ENCODE measurements at regions not wholly inside any gene's neighbourhood (a gene's known extent, or its start where the extent isn't known, plus 50 kb on each side); places are given as distances from the start of the nearest gene placed in this dataset.
A peak's percentile ranks its signal among the peaks of the same experiment; 100 is the strongest.

DNA sequence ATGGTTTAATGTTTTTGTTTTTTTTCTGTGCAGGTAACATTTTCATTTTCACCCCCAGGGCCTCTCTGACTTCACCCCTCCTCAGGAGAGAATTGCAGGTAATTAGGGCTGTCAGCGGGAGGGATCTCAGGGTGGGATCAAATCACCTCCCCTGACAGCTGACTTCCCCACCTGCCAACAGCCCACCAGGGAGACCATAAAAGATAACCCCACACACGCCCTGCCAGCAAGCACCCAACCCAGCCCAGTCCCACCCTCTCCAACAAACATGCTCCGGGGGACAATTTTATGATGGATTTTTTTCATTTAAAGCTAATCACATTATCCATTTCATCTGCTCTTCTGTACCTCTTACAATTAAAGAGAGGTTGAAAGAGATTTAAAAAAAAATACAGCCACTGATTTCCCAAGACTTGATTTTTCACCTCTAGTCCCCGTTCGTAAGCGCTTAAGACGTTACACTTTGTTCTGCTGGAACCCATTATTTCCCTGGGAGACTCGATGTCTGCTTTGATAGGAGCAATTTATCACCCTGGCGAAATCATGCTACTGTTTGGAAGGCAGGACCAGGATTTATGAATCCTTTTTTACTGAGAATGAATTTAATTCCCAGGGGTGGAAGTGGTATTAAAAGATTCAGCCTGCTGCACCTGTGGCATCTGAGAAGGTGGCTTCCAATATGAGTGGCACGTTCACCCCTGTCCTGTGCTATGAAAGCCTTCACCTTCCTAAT is 232.9 kb upstream of the ID2 start (continued):
- TF ChIP-seq INSM2 (tag by site-specific recombination; IDR thresholded peaks at IDR 0.05) (no peak), ZNF701 (tag by site-specific recombination; IDR thresholded peaks at IDR 0.05) (no peak), ZNF24 (tag by site-specific recombination; IDR thresholded peaks at IDR 0.05) (no peak), ZBTB7A (tag by site-specific recombination; IDR thresholded peaks at IDR 0.05; ENCODE audit: low read depth) (no peak), ZNF324 (tag by site-specific recombination; IDR thresholded peaks at IDR 0.05) (no peak), ZNF26 (tag by site-specific recombination; IDR thresholded peaks at IDR 0.05) (no peak), ZIC2 (tag by site-specific recombination; IDR thresholded peaks at IDR 0.05) (peak; percentile 81), KLF7 (tag by site-specific recombination; IDR thresholded peaks at IDR 0.05; ENCODE audit: borderline replicate concordance) (no peak), ZNF23 (tag by site-specific recombination; IDR thresholded peaks at IDR 0.05; ENCODE audit: borderline replicate concordance) (no peak), ZNF426 (tag by site-specific recombination; IDR thresholded peaks at IDR 0.05) (no peak)
- TF ChIP-seq, protein P1, sequence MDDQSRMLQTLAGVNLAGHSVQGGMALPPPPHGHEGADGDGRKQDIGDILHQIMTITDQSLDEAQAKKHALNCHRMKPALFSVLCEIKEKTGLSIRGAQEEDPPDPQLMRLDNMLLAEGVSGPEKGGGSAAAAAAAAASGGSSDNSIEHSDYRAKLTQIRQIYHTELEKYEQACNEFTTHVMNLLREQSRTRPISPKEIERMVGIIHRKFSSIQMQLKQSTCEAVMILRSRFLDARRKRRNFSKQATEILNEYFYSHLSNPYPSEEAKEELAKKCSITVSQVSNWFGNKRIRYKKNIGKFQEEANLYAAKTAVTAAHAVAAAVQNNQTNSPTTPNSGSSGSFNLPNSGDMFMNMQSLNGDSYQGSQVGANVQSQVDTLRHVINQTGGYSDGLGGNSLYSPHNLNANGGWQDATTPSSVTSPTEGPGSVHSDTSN (CRISPR knock-in tag; IDR thresholded peaks at IDR 0.05): no peak
- TF ChIP-seq, protein P2, sequence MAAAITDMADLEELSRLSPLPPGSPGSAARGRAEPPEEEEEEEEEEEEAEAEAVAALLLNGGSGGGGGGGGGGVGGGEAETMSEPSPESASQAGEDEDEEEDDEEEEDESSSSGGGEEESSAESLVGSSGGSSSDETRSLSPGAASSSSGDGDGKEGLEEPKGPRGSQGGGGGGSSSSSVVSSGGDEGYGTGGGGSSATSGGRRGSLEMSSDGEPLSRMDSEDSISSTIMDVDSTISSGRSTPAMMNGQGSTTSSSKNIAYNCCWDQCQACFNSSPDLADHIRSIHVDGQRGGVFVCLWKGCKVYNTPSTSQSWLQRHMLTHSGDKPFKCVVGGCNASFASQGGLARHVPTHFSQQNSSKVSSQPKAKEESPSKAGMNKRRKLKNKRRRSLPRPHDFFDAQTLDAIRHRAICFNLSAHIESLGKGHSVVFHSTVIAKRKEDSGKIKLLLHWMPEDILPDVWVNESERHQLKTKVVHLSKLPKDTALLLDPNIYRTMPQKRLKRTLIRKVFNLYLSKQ (tag by site-specific recombination; IDR thresholded peaks at IDR 0.05; ENCODE audit: borderline replicate concordance): no peak

- TF ChIP-seq SALL2 (tag by site-specific recombination; IDR thresholded peaks at IDR 0.05; ENCODE audit: borderline replicate concordance): no peak
- no peak for TF ChIP-seq ZNF530 (tag by site-specific recombination; IDR thresholded peaks at IDR 0.05; ENCODE audit: low read depth)
- no peak for TF ChIP-seq ZFHX2 (tag by site-specific recombination; conservative IDR thresholded peaks at IDR 0.05)
- TF ChIP-seq ZNF777 (tag by site-specific recombination; IDR thresholded peaks at IDR 0.05; ENCODE audit: borderline replicate concordance): no peak
- no peak for TF ChIP-seq BCL11A (tag by site-specific recombination; IDR thresholded peaks at IDR 0.05; ENCODE audit: low read depth)
- no peak for TF ChIP-seq ZNF558 (tag by site-specific recombination; IDR thresholded peaks at IDR 0.05)
- no peak for TF ChIP-seq ZBTB17 (tag by site-specific recombination; IDR thresholded peaks at IDR 0.05)
- no peak for TF ChIP-seq RBAK (tag by site-specific recombination; IDR thresholded peaks at IDR 0.05)
- no peak for TF ChIP-seq IKZF3 (tag by site-specific recombination; IDR thresholded peaks at IDR 0.05)
- TF ChIP-seq ZNF354C (tag by site-specific recombination; IDR thresholded peaks at IDR 0.05; ENCODE audit: borderline replicate concordance, low read depth): no peak
- TF ChIP-seq ZNF837 (tag by site-specific recombination; IDR thresholded peaks at IDR 0.05): no peak
- TF ChIP-seq ZNF544 (tag by site-specific recombination; IDR thresholded peaks at IDR 0.05): no peak
- no peak for TF ChIP-seq ZFP37 (tag by site-specific recombination; IDR thresholded peaks at IDR 0.05)
- no peak for TF ChIP-seq ZNF175 (tag by site-specific recombination; IDR thresholded peaks at IDR 0.05)
- Histone ChIP-seq H3K27ac (ENCODE audit: extremely low read depth, low read depth, low read length) (no peak overlapping the region), H3K4me1 (ENCODE audit: control insufficient read depth, insufficient read depth, low read length) (no peaks in the 10 kb centered on the region), H3K9me3 (ENCODE audit: control insufficient read depth, insufficient read depth, low read depth, low read length) (no peaks in the 10 kb centered on the region), H3K4me3 (ENCODE audit: low read depth, low read length) (no peak overlapping the region), H3K36me3 (ENCODE audit: control insufficient read depth in 2 of 2, insufficient read depth in 1 of 2, low read length in 2 of 2) (no peaks in the 10 kb centered on the region)
- POLR2A ChIA-PET: no interaction called here
- CTCF ChIA-PET: no interaction called here
Measured at GRCh38 chr2:8451273-8451672, 230.6 kb upstream of the ID2 start.
